Stimulated activated CD8-positive, alpha-beta memory T cell treated with anti-CD3 and anti-CD28 coated beads, Interleukin-4, amount 100 ng/mL, for 48 hours (primary cell): ENCODE measurements at regions not wholly inside any gene's neighbourhood (a gene's known extent, or its start where the extent isn't known, plus 50 kb on each side); places are given as distances from the start of the nearest gene placed in this dataset.
A peak's percentile ranks its signal among the peaks of the same experiment; 100 is the strongest.
"Not testable (repeated sequence)": the region's sequence is repeated elsewhere in the genome, so short reads cannot be mapped to it uniquely, and the experiment has no call there.

Experiments
- DNase-seq: peaks from one replicate; pipeline ENCODE4 v3.0.0-alpha.2; 2020

DNA sequence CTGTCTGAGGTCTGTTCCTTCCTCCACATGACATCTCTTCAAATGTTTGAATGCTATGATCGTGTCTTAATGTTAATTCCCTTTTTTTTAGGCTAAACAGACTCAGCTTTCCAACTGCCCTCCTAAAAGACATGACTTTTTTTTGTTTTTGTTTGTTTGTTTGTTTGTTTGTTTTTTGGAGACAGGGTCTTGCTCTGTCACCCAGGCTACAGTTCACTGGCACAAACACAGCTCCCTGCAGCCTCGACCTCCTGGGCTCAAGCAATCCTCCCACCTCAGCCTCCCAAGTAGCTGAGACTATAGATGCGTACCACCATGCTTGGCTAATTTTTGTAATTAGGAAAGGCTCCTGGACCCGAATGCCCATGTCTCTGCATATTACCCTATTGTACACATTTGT, 176.5 kb downstream of the ABCA8 start:
- DNase-seq = no peak

DNA sequence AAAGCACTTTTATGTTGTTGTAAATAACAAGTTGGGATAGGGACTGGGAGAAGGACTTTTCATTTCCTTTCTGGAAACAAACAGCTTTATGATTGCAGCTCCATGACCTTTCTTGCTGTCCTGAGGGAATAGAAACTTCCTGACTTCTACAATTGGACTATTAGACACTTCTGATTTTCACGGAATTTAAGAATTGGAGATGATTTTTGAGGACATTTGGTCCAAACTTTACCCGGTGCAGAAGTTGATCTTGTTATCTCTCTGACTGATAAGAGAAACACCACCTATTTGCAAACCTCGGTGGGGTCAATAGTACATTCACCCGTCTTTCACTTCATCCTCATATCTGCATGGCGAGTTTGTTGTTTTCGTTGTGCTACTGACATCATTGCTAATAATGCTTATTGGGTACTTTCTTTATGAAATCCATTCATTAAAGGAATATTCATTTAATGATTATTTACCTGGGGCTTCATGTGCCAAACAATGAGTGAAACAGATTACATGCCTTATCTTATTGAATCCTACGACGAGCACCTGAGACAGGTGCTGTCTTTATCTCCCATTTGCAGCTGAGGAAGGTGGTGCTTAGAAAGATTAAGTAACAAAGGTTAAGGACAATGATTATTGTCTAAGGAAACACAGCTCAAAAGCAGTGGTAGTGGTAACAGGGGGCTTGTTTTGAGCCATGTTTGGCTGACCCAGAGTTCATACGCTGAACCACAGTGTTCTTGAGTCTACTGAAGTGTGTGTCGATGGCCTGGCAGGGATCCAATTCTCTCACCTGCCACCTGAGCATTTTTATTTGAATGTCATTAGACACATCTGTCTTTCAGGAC, 176.9 kb upstream of the FAM20A start:
- DNase-seq = no peak

DNA sequence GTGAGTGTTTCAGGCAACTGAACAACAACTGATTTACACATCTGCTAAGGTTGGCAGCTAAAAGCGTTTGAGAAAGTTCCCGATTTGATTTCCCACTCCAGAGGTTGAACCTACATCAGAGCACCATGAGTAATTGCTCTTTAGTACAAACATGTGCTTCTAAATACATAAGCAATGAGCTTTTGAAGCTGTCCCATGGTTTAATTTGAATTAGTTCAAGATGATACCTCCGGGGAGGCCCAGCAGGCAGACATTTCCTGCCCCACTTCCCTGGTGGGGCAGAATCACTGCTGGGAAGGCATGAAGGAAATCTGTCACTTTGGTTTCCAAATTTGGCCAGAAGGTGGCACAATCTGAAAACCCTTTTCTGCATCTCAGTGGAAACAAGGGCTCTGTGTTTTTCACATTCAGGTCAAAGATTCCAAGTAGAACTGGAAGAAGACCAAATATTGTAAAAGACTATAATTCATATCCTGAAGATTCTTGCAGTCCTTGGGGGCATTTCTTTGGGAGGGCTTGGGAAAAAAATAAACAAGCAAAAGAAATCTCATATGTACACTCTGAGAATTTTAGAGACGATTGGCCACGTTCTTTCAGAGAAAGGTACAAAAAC, 176.2 kb upstream of the FAM20A start:
- peak; percentile 28 for DNase-seq

DNA sequence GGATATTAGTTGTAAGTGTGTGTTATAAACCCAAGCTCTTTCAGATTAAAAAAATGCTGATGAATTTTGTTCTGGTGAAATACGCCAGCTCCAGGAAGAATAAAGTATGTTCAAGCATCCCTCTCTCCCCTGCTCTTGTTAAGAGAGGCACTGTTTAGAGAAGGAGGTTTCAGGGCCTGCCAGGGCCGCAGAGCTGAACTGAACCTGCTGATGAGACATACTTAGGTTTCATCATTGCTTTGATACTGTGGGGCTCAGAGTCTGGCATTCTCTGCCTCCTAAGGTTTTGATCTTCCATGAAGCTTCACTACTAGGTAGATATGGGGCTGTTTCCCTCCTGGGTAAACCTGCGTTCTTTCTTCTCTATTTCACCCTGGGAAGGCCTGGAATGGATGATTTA, 175.3 kb upstream of the FAM20A start:
- DNase-seq = no peak

DNA sequence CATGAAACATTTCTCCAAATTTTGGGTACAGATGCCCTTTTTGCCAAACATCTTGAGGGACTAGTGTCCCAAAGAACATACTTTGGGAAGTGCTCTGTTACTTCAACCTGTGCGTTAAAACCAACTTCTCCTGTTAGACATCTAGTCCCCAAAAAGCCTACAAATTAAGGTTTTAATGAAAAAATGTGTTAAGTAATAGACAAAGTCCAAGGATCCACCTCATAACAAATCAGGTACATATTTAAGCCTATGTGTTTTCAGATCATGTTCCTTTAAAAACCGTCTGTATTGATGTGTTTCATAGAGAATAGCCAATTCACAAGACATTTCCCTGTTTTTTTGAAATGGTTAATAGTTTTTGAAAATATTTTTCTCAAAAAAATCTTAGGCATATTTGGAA, 174.8 kb upstream of the FAM20A start:
- DNase-seq = no peak

DNA sequence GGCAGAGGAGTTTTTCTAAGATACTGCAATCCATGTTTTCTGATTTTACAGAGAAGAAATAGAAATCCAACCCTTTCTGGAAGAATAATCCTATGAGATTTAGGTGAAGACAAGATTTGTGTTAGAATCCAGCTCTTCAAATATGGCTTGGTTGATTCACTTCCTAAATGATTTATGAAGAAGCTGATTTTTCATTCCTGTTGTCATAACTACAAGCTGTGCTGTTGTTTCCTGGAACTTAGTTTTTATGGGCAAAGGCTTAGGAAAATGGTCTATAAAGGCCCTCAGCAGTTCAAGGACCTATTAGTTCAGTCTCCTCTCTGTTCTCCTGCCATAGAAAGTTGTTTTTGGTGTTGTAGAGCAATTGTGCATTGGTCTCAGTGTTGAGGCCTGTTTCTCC, 174.2 kb upstream of the FAM20A start:
- DNase-seq = no peak

DNA sequence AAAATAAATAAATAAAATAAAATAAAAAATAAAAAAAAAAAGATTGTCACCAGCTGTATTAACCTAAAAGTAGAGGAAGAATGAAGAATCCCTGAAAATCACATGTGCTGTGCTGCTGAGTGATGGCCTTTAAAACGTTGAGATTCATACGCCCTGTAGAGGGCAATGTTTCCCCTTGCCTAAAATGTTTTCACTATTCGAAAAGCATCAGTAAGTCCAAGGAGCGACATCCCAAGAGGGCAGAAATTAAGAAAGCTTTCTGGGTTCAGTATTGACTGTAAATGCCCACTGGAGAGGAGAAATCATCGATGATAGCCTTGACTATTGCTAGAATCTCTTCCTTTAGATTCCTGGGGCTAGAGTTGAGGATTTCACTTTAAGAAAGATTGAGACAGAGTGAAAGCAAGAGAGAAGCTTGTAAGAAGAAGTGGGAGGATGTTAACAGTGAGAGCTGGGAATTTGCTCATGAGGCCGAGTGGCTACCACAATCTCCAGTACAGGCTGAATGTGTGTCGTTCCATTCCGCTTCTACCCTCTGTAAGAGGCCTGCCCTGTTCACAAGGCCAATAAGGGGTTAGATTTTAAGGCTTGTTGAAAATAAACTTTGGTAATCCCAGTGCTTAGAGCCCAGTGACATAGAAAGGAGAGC, 170.8 kb upstream of the FAM20A start:
- no peak for DNase-seq

DNA sequence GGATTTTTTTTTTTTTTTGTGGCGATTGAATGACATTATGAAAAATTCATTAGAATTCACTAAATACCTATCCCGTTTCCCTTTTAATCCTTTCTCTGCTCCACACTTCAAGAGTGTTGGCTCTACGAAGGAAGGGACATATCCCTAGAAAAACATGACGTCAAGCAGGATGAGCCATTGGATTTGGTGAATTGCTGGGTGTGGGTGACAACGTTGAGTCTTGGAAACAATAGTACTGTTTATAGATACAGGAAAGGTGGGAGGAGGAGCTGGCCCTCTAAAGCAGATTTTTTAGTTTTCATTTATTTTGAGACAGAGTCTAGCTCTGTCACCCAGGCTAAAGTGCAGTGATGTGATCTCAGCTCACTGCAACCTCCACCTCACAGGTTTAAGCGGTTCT, 167.6 kb upstream of the FAM20A start:
- DNase-seq = no peak

DNA sequence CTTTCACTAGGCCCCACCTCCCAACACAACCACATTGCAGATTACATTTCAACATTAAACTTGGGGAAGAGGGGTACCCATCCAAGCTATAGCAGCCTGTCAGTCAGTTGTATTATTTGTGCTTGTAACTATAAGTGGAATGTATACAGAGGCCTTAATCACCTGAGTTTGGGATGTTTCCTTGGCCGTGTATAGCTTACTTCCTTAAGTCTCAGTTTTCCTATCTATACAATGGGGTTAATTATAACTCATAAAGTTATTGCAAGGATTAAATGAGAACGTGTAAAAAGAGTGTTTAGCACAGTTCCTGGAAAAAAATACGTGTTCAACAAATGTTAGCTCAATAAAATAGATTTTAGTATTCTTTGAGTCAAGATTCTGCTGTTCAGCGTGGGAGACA, 165.5 kb upstream of the FAM20A start:
- DNase-seq = no peak

DNA sequence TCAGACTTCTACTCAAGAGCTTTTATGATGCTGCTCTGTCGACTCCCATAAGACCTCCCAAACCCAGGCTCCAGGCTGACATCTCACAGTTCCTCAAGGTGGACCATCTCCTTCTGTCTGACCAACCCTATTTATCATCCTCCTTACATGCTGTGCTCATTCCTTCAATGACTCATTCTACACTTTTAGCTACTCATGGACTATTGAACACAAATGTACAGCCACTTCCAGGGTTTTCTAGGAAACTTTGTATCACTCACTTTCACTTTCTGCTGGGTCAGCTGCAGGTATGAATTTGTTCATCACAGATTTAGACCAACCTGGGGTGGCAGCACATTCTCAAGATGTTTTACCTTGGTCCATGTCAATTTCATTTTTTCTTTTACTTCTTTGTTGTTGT, 162.4 kb upstream of the FAM20A start:
- no peak for DNase-seq

DNA sequence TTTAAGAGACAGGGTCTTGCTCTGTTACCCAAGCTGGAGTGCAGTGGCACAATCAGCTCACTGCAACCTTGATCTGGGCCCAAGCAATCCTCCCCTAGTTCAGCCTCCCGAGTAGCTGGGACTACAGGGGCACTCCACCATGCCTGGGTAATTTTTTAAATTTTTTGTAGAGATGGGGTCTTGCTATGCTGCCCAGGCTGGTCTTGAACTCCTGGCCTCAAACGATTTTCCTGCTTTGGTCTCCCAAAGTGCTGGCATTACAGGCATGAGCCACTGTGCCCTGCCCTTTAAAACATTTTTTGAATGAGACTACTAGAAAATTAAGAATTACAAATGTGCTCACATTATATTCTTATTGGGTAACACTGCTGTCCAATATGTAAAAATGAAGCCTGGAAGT, 161.7 kb upstream of the FAM20A start:
- DNase-seq = no peak

DNA sequence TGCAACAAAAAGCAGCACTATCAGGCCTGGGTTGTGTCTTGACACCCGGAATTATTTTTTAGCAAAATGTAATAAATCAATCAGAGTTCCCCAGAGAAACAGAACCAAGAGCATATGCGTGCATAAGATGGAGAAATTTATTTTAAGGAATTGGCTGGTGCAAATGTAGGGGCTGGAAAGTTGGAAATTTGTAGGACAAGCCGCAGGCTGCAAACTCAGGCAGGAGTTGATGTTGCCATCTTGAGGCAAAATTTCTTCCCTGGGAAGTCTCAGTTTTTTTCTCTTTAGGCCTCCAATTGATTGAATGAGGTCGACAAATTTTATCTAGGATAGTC, 158.9 kb upstream of the FAM20A start:
- DNase-seq = no peak

DNA sequence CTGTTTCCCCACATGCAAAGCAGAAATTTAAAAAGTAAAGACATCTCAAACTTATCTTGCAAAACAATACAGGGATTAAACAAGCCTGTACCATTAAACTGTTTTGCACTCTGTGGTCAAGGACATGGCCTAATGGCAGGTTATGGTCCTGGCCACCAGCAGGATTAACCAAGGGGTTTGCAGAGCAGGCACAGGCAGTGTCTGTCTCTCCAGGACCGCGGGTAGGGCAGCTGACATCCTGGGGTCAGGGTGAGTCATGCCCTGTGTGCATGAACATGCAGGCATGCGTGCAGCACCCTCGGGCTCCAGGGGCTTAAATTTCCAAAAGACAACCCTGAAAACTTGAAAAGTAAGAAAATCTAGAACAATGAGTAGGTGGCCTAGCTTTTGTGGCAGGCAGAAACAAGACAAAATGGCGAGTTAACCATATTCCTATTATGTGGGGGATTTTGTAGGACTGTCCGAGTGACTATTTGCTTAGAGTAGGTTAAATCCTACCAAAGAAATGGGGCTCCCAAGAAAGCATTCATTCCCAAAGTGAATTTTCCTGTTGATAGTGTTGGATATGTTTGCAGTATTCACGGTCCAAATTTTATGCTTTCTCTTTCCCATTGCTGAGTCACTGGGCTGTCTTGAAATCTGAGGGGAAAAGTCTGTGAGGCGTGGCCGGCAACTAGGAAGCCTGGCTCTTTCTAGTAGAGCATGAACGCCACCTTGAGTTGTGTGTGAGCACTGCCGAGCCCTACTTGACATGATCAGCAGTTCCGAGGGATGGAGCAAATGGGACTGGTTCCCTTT, 158.4 kb upstream of the FAM20A start:
- DNase-seq = peak; percentile 70

DNA sequence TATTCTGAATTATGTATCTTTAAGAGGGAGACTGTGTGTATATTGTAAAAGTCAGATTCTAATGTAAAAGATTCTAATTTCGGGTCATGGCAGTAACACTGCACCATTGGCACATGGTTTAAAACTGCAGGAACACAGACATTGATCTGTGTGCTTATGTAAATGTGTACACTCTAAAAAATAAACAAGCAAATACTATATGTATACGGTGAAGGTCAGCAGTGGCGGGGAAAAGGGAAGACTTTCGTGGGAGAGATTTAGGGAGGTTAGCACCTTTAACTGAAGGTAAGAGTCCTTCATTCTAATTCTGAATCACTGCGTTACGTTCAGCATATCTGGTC, 157.8 kb upstream of the FAM20A start:
- DNase-seq = no peak

DNA sequence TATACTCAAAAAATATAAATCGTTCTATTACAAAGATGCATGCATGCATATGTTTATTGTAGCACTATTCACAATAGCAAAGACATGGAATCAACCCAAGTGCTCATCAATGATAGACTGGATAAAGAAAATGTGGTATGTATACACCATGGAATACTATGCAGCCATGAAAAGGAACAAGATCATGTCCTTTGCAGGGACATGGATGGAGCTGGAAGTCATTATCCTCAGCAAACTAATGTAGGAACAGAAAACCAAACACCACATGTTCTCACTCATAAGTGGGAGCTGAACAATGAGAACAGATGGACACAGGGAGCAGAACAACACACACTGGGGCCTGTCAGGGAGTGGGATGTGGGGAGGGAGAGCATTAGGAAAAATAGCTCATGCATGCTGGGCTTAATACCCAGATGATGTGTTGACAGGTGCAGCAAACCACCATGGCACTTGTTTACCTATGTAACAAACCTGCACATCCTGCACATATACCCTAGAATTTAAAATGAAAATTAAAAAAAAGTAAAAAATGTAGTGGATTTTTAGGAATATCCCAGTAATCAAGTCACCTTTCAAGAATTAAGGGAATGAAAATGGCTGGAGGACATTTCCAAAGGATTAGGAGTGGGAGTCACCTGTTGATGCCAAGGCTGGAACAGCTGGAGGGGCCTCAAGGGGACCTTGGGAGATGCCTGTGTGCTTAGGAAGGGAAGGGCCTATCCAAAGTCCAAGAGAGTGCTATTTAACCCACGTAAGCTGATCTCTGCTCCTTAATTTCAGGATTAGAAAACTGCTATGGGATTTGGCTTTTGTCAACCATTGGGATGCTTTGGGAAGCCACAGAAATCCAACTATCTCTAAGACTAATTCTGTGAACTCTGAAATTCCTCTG, 156.9 kb upstream of the FAM20A start:
- DNase-seq = not testable (repeated sequence)

DNA sequence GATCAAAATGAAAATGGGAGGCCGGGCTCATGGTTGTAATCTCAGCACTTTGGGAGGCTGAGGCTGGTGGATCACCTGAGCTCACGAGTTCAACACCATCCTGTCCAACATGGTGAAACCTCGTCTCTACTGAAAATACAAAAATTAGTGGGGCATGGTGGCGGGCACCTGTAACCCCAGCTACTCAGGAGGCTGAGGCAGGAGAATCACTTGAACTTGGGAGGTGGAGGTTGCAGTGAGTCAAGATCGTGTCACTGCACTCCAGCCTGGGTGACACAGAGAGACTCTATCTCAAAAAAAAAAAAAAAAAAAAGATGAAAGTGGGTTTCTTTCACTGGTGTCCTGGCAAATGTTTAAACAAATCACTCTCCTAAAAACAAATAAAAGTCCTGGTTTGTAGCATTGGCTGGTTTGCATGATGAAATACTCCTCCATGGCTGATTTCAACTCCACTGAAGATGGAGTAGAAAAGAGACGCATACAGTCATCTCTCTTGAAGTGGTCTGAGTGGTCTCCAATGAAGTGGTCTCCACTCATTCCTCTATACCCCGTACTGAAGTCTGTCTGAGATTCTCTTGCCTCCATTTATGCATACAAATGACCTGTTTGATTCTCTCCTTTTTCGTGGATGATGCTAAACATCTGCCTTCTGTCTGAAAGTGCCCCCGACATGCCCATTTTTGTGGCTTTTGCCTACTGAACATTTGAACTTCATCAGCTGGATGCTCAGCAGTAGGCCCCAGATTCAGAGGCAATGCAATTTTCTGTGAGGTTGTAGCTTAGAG, 153.0 kb upstream of the FAM20A start:
- DNase-seq = no peak

DNA sequence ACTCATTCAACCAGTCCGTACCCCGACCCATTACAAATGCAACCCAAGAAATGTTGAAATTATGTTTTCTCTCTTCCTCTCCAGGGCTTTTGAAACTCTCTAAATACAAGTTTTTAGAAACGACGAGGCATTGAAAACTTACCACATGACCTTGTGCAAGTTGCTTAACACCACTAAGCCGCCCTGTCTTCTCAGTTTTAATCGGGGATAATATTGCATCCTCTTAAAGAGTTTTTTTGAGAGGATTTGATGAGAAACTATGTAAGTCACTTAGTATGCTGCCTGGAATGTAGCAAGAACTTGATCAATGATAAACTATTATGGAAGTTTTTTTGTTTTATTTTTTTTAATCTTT, 149.0 kb upstream of the FAM20A start:
- no peak for DNase-seq

DNA sequence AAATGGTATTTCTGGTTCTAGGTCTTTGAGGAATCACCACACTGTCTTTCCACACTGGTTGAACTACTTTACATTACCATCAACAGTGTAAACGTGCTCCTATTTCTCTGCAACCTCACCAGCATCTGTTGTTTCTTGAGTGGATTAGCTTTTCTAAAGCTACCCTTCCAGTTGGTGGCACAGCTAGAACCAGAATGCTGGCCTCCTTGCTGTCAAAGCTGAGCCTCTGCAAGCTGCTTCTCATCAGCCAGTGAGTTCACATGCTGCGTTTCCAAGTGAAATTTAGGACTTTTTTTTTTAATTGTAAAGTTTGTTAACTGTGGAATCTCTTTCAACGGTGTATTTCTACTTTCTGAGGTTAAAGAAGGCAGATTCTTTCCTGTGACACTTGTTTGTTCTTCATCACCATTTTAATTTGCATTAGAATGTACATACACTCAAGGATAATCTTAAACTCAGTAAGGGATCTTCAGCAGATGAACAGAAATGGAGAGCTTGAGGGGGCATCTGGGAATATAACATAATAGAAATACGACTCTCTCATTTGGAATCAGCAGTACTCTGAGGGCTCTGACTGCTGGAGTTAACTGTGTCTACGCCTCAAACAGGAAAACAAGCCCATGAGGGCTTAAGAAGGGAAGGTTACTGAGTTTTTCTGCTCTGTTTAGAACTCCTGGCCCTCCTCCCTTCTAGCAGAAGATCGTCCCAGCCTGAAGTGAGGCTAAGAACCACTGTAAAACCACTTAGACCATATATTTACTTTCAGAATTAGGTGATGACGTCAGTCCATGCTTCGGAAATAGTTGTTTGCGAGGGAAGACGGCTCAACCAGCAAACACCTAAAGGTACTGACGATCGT, 148.4 kb upstream of the FAM20A start:
- DNase-seq = no peak

DNA sequence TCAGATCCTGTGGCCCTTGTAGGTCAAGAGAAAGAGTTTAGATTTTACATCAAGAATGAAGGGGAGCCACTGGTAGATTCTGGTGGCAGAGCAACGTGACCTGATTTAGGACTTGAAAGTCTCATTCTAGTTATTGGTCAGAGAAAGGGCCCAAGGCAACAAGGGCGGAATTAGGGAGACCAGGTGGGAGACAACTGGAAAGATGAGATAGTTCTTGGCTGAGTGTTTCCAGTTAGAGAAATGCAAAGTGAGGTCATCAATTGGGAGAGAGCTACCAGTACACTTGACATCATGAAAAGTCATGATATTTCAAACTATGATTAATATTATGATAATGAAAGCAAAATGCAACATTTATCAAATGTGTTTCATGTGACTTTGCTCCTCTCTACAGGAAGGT, 147.2 kb upstream of the FAM20A start:
- no peak for DNase-seq

DNA sequence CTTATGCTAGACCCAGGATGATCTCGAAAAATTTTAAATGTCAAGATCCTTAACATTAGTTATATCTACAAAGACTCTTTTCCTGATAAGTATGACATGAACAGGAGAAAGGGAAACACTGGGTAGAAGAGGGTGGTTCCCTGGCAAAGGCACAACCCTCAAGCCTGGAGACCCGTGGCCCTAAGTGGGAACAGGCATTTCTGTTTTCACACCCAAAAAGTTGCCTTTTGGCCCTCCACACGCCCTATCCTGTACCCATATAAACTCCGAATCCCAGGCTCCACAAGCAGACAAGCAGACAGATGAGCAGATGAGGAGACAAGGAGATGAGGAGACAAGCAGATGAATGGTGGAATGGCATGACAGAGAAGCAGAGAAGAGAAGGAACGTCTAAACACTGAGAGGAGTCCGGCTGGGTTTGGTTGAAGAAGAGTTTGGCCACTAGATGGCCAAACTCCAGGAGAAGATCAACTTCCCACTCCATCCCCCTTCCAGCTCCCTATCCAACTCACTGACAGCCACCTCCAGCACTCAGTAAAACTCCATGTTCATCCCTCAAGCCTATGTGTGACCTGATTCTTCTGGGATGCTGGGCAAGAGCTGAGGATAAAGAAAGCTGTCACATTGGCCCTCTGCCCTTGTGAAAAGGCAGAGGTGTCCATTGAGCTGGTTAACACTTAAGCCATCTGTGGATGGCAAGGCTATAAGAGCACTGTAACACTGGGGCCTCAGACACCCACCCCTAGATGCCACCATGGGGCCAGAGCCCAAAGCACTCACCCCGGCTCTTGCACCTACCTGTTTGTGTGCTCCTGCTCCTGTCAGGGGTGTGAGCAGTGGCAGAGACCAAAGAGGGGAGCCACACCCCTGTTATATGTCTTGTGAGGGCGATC, 139.6 kb upstream of the FAM20A start:
- no peak for DNase-seq
